H1 (cell line): ENCODE measurements at regions not wholly inside any gene's neighbourhood (a gene's known extent, or its start where the extent isn't known, plus 50 kb on each side); places are given as distances from the start of the nearest gene placed in this dataset.

Experiments
- CTCF ChIA-PET: fragments of 300-600 bp; sonication (Branson Sonifier 250); formaldehyde crosslinking; loops from one replicate; lab custom pipeline; 2021; ENCODE audit not compliant: partially characterized antibody; lab: Charles Lee
- POLR2A ChIA-PET: fragments of 300-600 bp; sonication (Branson Sonifier 250); formaldehyde crosslinking; loops from one replicate; lab custom pipeline; 2021; ENCODE audit warnings: inconsistent platforms; ENCODE audit not compliant: partially characterized antibody; lab: Charles Lee
- DNase-seq, 2 experiments: peaks; one replicate each; pipeline versions ENCODE4 v3.0.0 to v3.0.0-alpha.2; 2010 to 2022; ENCODE audit warnings: low spot score in 2 of 2, low read depth in 1 of 2, mixed read lengths in 1 of 2
- FAIRE-seq: peaks from 2 replicates; lab custom pipeline; 2011; peaks lifted over from hg19 to GRCh38; lab: Jason Lieb, UNC
- H2AFZ ChIP-seq: 2 replicates; pipeline ENCODE4 v1.8.1; 2012; ENCODE audit warnings: low read length, inconsistent platforms
- H2AK5ac ChIP-seq: 2 replicates; pipeline ENCODE4 v1.6.1; 2013; ENCODE audit warnings: low read depth, low read length
- H2BK120ac ChIP-seq: replicated peaks from 2 replicates; pipeline ENCODE3; 2013; ENCODE audit warnings: low read depth, low read length, inconsistent platforms
- H2BK12ac ChIP-seq: 2 replicates; pipeline ENCODE4 v1.6.1; 2013; ENCODE audit warnings: low read depth, low read length
- H2BK15ac ChIP-seq: 2 replicates; pipeline ENCODE4 v1.6.1; 2013; ENCODE audit warnings: low read length
- H2BK20ac ChIP-seq: 2 replicates; pipeline ENCODE4 v1.6.1; 2013; ENCODE audit warnings: low read length
- H2BK5ac ChIP-seq: 2 replicates; pipeline ENCODE4 v1.6.1; 2013; ENCODE audit warnings: low read depth, low read length
- H3K14ac ChIP-seq: 2 replicates; pipeline ENCODE4 v1.6.1; 2013; ENCODE audit warnings: inconsistent platforms; ENCODE audit not compliant: insufficient read length
- H3K18ac ChIP-seq: 2 replicates; pipeline ENCODE4 v1.6.1; 2013; ENCODE audit warnings: low read length; ENCODE audit errors: extremely low read depth
- H3K23ac ChIP-seq: 2 replicates; pipeline ENCODE4 v1.6.1; 2013; ENCODE audit warnings: inconsistent platforms; ENCODE audit not compliant: insufficient read length
- H3K23me2 ChIP-seq: 2 replicates; pipeline ENCODE4 v1.6.1; 2013; ENCODE audit warnings: low read depth, low read length
- H3K27ac ChIP-seq: 2 replicates; pipeline ENCODE4 v1.6.1; 2011; ENCODE audit warnings: low read depth, low read length, inconsistent platforms
- H3K27me3 ChIP-seq, 4 experiments: replicated peaks in 1 of 4; 1 replicate in 1 of 4; 2 replicates in 3 of 4; pipeline versions ENCODE4 v1.6.1 to v1.8.1; 2011 to 2013; ENCODE audit warnings: low read length in 3 of 4, mild to moderate bottlenecking in 3 of 4, inconsistent platforms in 2 of 4, mixed read lengths in 2 of 4, moderate library complexity in 1 of 4; ENCODE audit not compliant: control insufficient read depth in 3 of 4, insufficient read depth in 3 of 4; ENCODE audit errors: extremely low read depth in 1 of 4
- H3K36me3 ChIP-seq, 4 experiments: 2 replicates each; pipeline versions ENCODE4 v1.6.1 to v1.8.1; 2011 to 2013; ENCODE audit warnings: mild to moderate bottlenecking in 4 of 4, low read length in 3 of 4, moderate library complexity in 2 of 4, control low read depth in 1 of 4, inconsistent platforms in 1 of 4; ENCODE audit not compliant: insufficient read depth in 4 of 4, control insufficient read depth in 2 of 4
- H3K4ac ChIP-seq: replicated peaks from 2 replicates; pipeline ENCODE3; 2013; ENCODE audit warnings: low read length, low read depth, mixed read lengths, inconsistent platforms; ENCODE audit not compliant: insufficient read length
- H3K4me1 ChIP-seq, 4 experiments: replicated peaks in 1 of 4; 1 replicate in 1 of 4; 2 replicates in 3 of 4; pipeline versions ENCODE4 v1.6.1 to v1.8.1; 2011 to 2013; ENCODE audit warnings: low read length in 3 of 4, inconsistent platforms in 2 of 4, mixed read lengths in 1 of 4; ENCODE audit not compliant: insufficient read depth in 4 of 4, control insufficient read depth in 3 of 4
- H3K4me2 ChIP-seq, 2 experiments: 2 replicates each; pipeline versions ENCODE4 v1.6.1 to v1.8.1; 2011 to 2013; ENCODE audit warnings: low read depth in 2 of 2, low read length in 2 of 2, control low read depth in 1 of 2, inconsistent platforms in 1 of 2, mild to moderate bottlenecking in 1 of 2; ENCODE audit not compliant: insufficient read depth in 1 of 2
- H3K4me3 ChIP-seq, 4 experiments: fragments of 200-600, 300-600 bp in 1 of 4; sonication (generic), shearing (Covaris generic), sonication (Bioruptor Twin) in 1 of 4; 2 replicates each; pipeline versions ENCODE4 v1.5.1 to v1.8.1; 2011 to 2016; ENCODE audit warnings: low read length in 4 of 4, low read depth in 3 of 4, control low read depth in 2 of 4, inconsistent platforms in 2 of 4, mild to moderate bottlenecking in 2 of 4, mixed read lengths in 1 of 4, moderate library complexity in 1 of 4; ENCODE audit not compliant: insufficient read depth in 2 of 4; ENCODE audit errors: extremely low read depth in 1 of 4
- H3K56ac ChIP-seq: replicated peaks from 2 replicates; pipeline ENCODE3; 2013; ENCODE audit warnings: low read depth, mild to moderate bottlenecking, mixed read lengths, low read length, inconsistent platforms; ENCODE audit not compliant: insufficient read length
- H3K79me1 ChIP-seq: 2 replicates; pipeline ENCODE4 v1.6.1; 2013; ENCODE audit warnings: low read depth, low read length, control low read depth
- H3K79me2 ChIP-seq, 2 experiments: 2 replicates each; pipeline versions ENCODE4 v1.6.1 to v1.8.1; 2012 to 2013; ENCODE audit warnings: low read length in 2 of 2, mild to moderate bottlenecking in 2 of 2, inconsistent platforms in 1 of 2; ENCODE audit not compliant: insufficient read depth in 2 of 2, control insufficient read depth in 1 of 2
- H3K9ac ChIP-seq, 4 experiments: replicated peaks in 1 of 4; 1 replicate in 1 of 4; 2 replicates in 3 of 4; pipeline versions ENCODE4 v1.6.1 to v1.8.1; 2011 to 2013; ENCODE audit warnings: low read depth in 3 of 4, low read length in 3 of 4, control low read depth in 2 of 4, mild to moderate bottlenecking in 2 of 4, moderate library complexity in 2 of 4, inconsistent platforms in 1 of 4; ENCODE audit errors: extremely low read depth in 1 of 4
- H3K9me3 ChIP-seq, 2 experiments: 2 replicates each; pipeline versions ENCODE4 v1.6.1 to v1.8.1; 2012 to 2013; ENCODE audit warnings: mild to moderate bottlenecking in 2 of 2, moderate library complexity in 2 of 2, control low read depth in 1 of 2, inconsistent platforms in 1 of 2, low read depth in 1 of 2, low read length in 1 of 2, mixed read lengths in 1 of 2; ENCODE audit not compliant: insufficient read depth in 2 of 2
- H4K20me1 ChIP-seq, 2 experiments: replicated peaks in 1 of 2; 2 replicates each; pipeline versions ENCODE3 to v1.8.1; 2011 to 2013; ENCODE audit warnings: inconsistent platforms in 2 of 2, low read length in 2 of 2, mild to moderate bottlenecking in 1 of 2; ENCODE audit not compliant: insufficient read depth in 2 of 2, control insufficient read depth in 1 of 2
- H4K5ac ChIP-seq: 2 replicates; pipeline ENCODE4 v1.6.1; 2013; ENCODE audit warnings: low read length, low read depth, mixed read lengths, inconsistent platforms; ENCODE audit not compliant: insufficient read length
- H4K8ac ChIP-seq: 2 replicates; pipeline ENCODE4 v1.8.0; 2013; ENCODE audit warnings: mild to moderate bottlenecking, moderate library complexity, low read length, inconsistent platforms; ENCODE audit not compliant: insufficient read depth; ENCODE audit errors: extremely low read depth
- H4K91ac ChIP-seq: replicated peaks from 2 replicates; pipeline ENCODE3; 2013; ENCODE audit warnings: low read length, mixed read lengths, inconsistent platforms; ENCODE audit not compliant: insufficient read length
- ATF2 ChIP-seq: IDR thresholded peaks from 2 replicates; pipeline ENCODE4 v1.6.1; 2012; ENCODE audit warnings: low read length, inconsistent platforms
- CBX8 ChIP-seq: fragments of 300-800, 300-1000 bp; sonication (generic); IDR thresholded peaks from 2 replicates; pipeline ENCODE4 v1.7.1; 2016; ENCODE audit warnings: low read depth, low read length, borderline replicate concordance
- JUND ChIP-seq: IDR thresholded peaks from 2 replicates; pipeline ENCODE4 v1.6.1; 2011; ENCODE audit warnings: mild to moderate bottlenecking, improper control_type of control experiment, low read length
- KDM1A ChIP-seq: fragments of 200-600, 300-600 bp; sonication (generic); IDR thresholded peaks from 2 replicates; pipeline ENCODE4 v1.7.1; 2016; ENCODE audit warnings: mild to moderate bottlenecking, low read length, borderline replicate concordance
- RFX5 ChIP-seq: IDR thresholded peaks from 2 replicates; pipeline ENCODE4 v1.6.1; 2011; ENCODE audit warnings: low read depth, low read length, improper control_type of control experiment, borderline replicate concordance
- SAP30 ChIP-seq: fragments of 300-600 bp; sonication (generic); IDR thresholded peaks from 2 replicates; pipeline ENCODE4 v1.7.1; 2012; ENCODE audit warnings: low read length, moderate library complexity, mild to moderate bottlenecking, inconsistent platforms; ENCODE audit not compliant: insufficient read depth, insufficient replicate concordance
- SIN3A ChIP-seq, 2 experiments: IDR thresholded peaks in 1 of 2; conservative IDR thresholded peaks in 1 of 2; 2 replicates each; pipeline ENCODE4 v1.6.1; 2011 to 2012; ENCODE audit warnings: low read length in 2 of 2, improper control_type of control experiment in 1 of 2, low read depth in 1 of 2, mild to moderate bottlenecking in 1 of 2
- SIX5 ChIP-seq: IDR thresholded peaks from 2 replicates; pipeline ENCODE4 v1.6.1; 2011; ENCODE audit warnings: mild to moderate bottlenecking, low read depth, low read length
- SP1 ChIP-seq: IDR thresholded peaks from 2 replicates; pipeline ENCODE4 v1.6.1; 2011; ENCODE audit warnings: low read depth, low read length
- SRF ChIP-seq: IDR thresholded peaks from 2 replicates; pipeline ENCODE4 v1.6.1; 2011; ENCODE audit warnings: mild to moderate bottlenecking, low read depth, low read length, moderate library complexity
- SUZ12 ChIP-seq: fragments of 200-600 bp; sonication (generic); IDR thresholded peaks from 2 replicates; pipeline ENCODE4 v1.6.1; 2012; ENCODE audit warnings: mild to moderate bottlenecking, inconsistent platforms, low read length, moderate library complexity, mixed read lengths
- TAF7 ChIP-seq: optimal IDR thresholded peaks from 2 replicates; pipeline ENCODE3; 2011; ENCODE audit warnings: low read depth, mild to moderate bottlenecking, inconsistent platforms, low read length, moderate library complexity, borderline replicate concordance
- YY1 ChIP-seq: IDR thresholded peaks from 2 replicates; pipeline ENCODE4 v1.6.1; 2011; ENCODE audit warnings: low read depth, mild to moderate bottlenecking, low read length
- WGBS, 2 experiments: shearing (Covaris generic) in 1 of 2; methylation state at CpG; one replicate each; pipeline versions ENCODE4 v1.1.6 to v1.1.7; 2013 to 2015; ENCODE audit warnings: low lambda C conversion rate in 2 of 2, mixed read lengths in 2 of 2, inconsistent platforms in 1 of 2, low coverage in 1 of 2, missing lambda C conversion rate in 1 of 2; ENCODE audit not compliant: insufficient replicate concordance in 2 of 2, insufficient coverage in 1 of 2, insufficient read length in 1 of 2; ENCODE audit errors: extremely low coverage in 1 of 2, missing lambda C conversion rate in 1 of 2; 5-methylcytosine and 5-hydroxymethylcytosine counted together

- ChIA-PET POLR2A (no interaction called here), CTCF (interaction anchor here (1.6 kb wide), 1 partner anchor 9 kb away, joined by 3 read pairs; no protein-coding TSS in a partner anchor)
- no peak overlapping the region for H2BK12ac ChIP-seq
- no peak overlapping the region for H3K9ac ChIP-seq
- H3K79me1 ChIP-seq: no peaks in the 10 kb centered on the region
- H3K4ac ChIP-seq: no peak overlapping the region
- H2BK15ac ChIP-seq: no peak overlapping the region
- DNase-seq (no peak), FAIRE-seq (no peak)
- H3K56ac ChIP-seq: no peak overlapping the region
- peaks cover 0 to 3% (median 1%) of the 10 kb centered on the region in 4 experiments; a peak in 2 of 7 replicates for H3K4me1 ChIP-seq
- no peak overlapping the region for H4K8ac ChIP-seq
- no peaks in the 10 kb centered on the region for H3K79me2 ChIP-seq
- no peak overlapping the region for H4K5ac ChIP-seq
- TF ChIP-seq SUZ12: no peak
- TF ChIP-seq YY1: no peak
- TF ChIP-seq CBX8: no peak
- TF ChIP-seq SAP30: no peak
- TF ChIP-seq TAF7: no peak
- TF ChIP-seq RFX5: no peak
- TF ChIP-seq SIX5: no peak
- TF ChIP-seq ATF2: no peak
- no peak for TF ChIP-seq SIN3A (conservative IDR thresholded peaks at IDR 0.05 in 1 of 2, IDR thresholded peaks at IDR 0.05 in 1 of 2; ENCODE audit: low read depth in 1 of 2, low read length in 2 of 2)
- no peak for TF ChIP-seq JUND
- no peak for TF ChIP-seq SRF
- no peak for TF ChIP-seq KDM1A
- no peak for TF ChIP-seq SP1
- no peak overlapping the region for H2AFZ ChIP-seq
- no peak overlapping the region for H2BK120ac ChIP-seq
- H2AK5ac ChIP-seq: no peak overlapping the region
- no peak overlapping the region for H3K4me2 ChIP-seq
- no peak overlapping the region for H3K27ac ChIP-seq
- H3K23ac ChIP-seq: no peak overlapping the region
- no peak overlapping the region for H4K91ac ChIP-seq
- H2BK20ac ChIP-seq: no peak overlapping the region
- 87% methylated on average over 1 of the region's 1 CpG; no CpG with 5 or more reads in 1 of the 2 experiments for WGBS, 2 experiments
- H3K4me3 ChIP-seq: no peak overlapping the region
- 0 out of 4 replicates have a peak, but pooled peaks cover 0 to 4% of the 10 kb centered on the region in 2 experiments for H3K9me3 ChIP-seq
- H3K36me3 ChIP-seq: no peaks in the 10 kb centered on the region
- no peaks in the 10 kb centered on the region for H3K27me3 ChIP-seq
- H3K23me2 ChIP-seq: no peaks in the 10 kb centered on the region; the same call in 1 of the 2 replicates
- no peaks in the 10 kb centered on the region for H4K20me1 ChIP-seq
- H3K14ac ChIP-seq: no peak overlapping the region
- no peak overlapping the region for H3K18ac ChIP-seq
- no peak overlapping the region for H2BK5ac ChIP-seq
Measured at GRCh38 chr6:105562027-105562426, 159.1 kb upstream of the PREP start.
